GM23338 (cell line): ENCODE measurements at regions not wholly inside any gene's neighbourhood (a gene's known extent, or its start where the extent isn't known, plus 50 kb on each side); places are given as distances from the start of the nearest gene placed in this dataset.

Experiments used
- ATAC-seq: fragments of 200-7000 bp; cut with Tn5 transposase; 3 replicates; pipeline ENCODE4 v1.9.1; 2020
- DNase-seq: peaks from one replicate; pipeline ENCODE4 v3.0.0-alpha.2; 2015; ENCODE audit warnings: low spot score
- H2AFZ ChIP-seq: fragments of 200-600 bp; sonication (generic); 2 replicates; pipeline ENCODE4 v1.8.0; 2016; ENCODE audit warnings: antibody characterized with exemption, mild to moderate bottlenecking, moderate library complexity
- H3F3A ChIP-seq: fragments of 200-600 bp; sonication (generic); replicated peaks from 2 replicates; pipeline ENCODE4 v1.8.0; 2017; ENCODE audit warnings: antibody characterized with exemption, mixed run types, low read depth
- H3K27ac ChIP-seq: fragments of 200-600 bp; sonication (generic); 2 replicates; pipeline ENCODE4 v1.6.1; 2016; ENCODE audit warnings: low read depth
- H3K27me3 ChIP-seq: fragments of 200-600 bp; sonication (generic); 2 replicates; pipeline ENCODE4 v1.8.0; 2016; ENCODE audit warnings: mild to moderate bottlenecking, mixed run types, moderate library complexity; ENCODE audit not compliant: insufficient read depth
- H3K36me3 ChIP-seq: fragments of 200-600 bp; sonication (generic); 2 replicates; pipeline ENCODE4 v1.8.0; 2016; ENCODE audit warnings: mild to moderate bottlenecking; ENCODE audit not compliant: insufficient read depth
- H3K4me1 ChIP-seq: fragments of 200-600 bp; sonication (generic); 2 replicates; pipeline ENCODE4 v1.8.0; 2016; ENCODE audit warnings: mild to moderate bottlenecking, moderate library complexity; ENCODE audit not compliant: insufficient read depth
- H3K4me2 ChIP-seq: fragments of 200-600 bp; sonication (generic); 2 replicates; pipeline ENCODE4 v1.7.1; 2017; ENCODE audit warnings: mixed run types
- H3K4me3 ChIP-seq: fragments of 200-600 bp; sonication (generic); 2 replicates; pipeline ENCODE4 v1.6.1; 2016; ENCODE audit warnings: mixed run types
- H3K79me2 ChIP-seq: fragments of 200-600 bp; sonication (generic); replicated peaks from 2 replicates; pipeline ENCODE4 v1.8.0; 2017; ENCODE audit warnings: mild to moderate bottlenecking; ENCODE audit not compliant: insufficient read depth
- H3K9me2 ChIP-seq: fragments of 200-600 bp; sonication (generic); 2 replicates; pipeline ENCODE4 v1.8.0; 2017; ENCODE audit not compliant: insufficient read depth
- H4K20me1 ChIP-seq: fragments of 200-600 bp; sonication (generic); replicated peaks from 2 replicates; pipeline ENCODE4 v1.8.0; 2017; ENCODE audit warnings: mild to moderate bottlenecking; ENCODE audit not compliant: insufficient read depth
- H3K27ac Mint-ChIP-seq: 2 replicates; pipeline ENCODE4 v1.8.0; 2020; ENCODE audit warnings: inconsistent platforms, mild to moderate bottlenecking, moderate library complexity, mixed read lengths
- H3K27me3 Mint-ChIP-seq: 3 replicates; pipeline ENCODE4 v1.8.0; 2022; ENCODE audit warnings: low read depth, mild to moderate bottlenecking, moderate library complexity, mixed read lengths, inconsistent platforms; ENCODE audit not compliant: insufficient read depth, poor library complexity
- H3K36me3 Mint-ChIP-seq: 3 replicates; pipeline ENCODE4 v1.8.0; 2021; ENCODE audit warnings: low read depth, mild to moderate bottlenecking, inconsistent platforms, moderate library complexity, mixed read lengths
- H3K4me1 Mint-ChIP-seq: 3 replicates; pipeline ENCODE4 v1.8.0; 2020; ENCODE audit warnings: mild to moderate bottlenecking, inconsistent platforms, mixed read lengths
- H3K4me3 Mint-ChIP-seq: 3 replicates; pipeline ENCODE4 v1.8.0; 2021; ENCODE audit warnings: moderate library complexity, mild to moderate bottlenecking, inconsistent platforms, mixed read lengths
- H3K9me3 Mint-ChIP-seq: 3 replicates; pipeline ENCODE4 v1.8.0; 2020; ENCODE audit warnings: moderate library complexity, mild to moderate bottlenecking, inconsistent platforms, mixed read lengths
- JUNB ChIP-seq: IDR thresholded peaks from one replicate; pipeline ENCODE4 v1.6.1; 2016; ENCODE audit warnings: antibody characterized with exemption; ENCODE audit not compliant: unreplicated experiment
- NANOG ChIP-seq: IDR thresholded peaks from 2 replicates; pipeline ENCODE4 v1.6.1; 2016; ENCODE audit warnings: antibody characterized with exemption, borderline replicate concordance
- POLR2AphosphoS5 ChIP-seq: IDR thresholded peaks from 2 replicates; pipeline ENCODE4 v1.6.1; 2016; ENCODE audit warnings: antibody characterized with exemption, low read depth
- STAT1 ChIP-seq: IDR thresholded peaks from one replicate; pipeline ENCODE4 v1.6.1; 2016; ENCODE audit warnings: antibody characterized with exemption; ENCODE audit not compliant: unreplicated experiment
- TF ChIP-seq, protein P1 (sequence below), 2 experiments: fragments of 200-600 bp in 1 of 2; sonication (generic) in 1 of 2; conservative IDR thresholded peaks; 2 replicates each; pipeline versions ENCODE4 v1.5.1 to v1.6.1; 2016 to 2017; ENCODE audit warnings: antibody characterized with exemption in 2 of 2, low read depth in 2 of 2, mild to moderate bottlenecking in 2 of 2, moderate library complexity in 1 of 2
- TF ChIP-seq, protein P2 (sequence below): fragments of 250-450 bp; sonication (Bioruptor Pico); IDR thresholded peaks from 2 replicates; pipeline ENCODE4 v1.5.0; 2020; ENCODE audit warnings: mild to moderate bottlenecking, moderate library complexity
- TF ChIP-seq, protein P3 (sequence below): IDR thresholded peaks from one replicate; pipeline ENCODE4 v1.6.1; 2018; ENCODE audit warnings: antibody characterized with exemption; ENCODE audit not compliant: unreplicated experiment

DNA sequence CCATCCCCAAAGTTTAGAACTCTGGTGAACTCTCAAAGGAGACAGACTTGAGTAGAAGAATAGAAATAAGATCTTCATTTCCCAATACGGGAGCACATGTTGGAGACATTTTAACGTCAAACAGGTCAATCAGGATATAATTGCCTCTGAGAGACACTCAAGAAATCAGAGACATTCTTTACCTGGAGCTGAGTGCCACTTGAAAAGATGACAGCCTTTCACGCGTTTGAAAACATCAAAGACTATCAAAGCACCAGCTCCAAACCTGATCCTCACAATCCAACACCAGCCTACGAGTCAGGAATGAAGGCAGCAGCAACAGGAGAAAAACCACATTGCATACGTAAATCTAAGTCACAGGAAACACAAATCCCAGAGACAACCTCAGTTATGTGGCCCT is 571.5 kb upstream of the CDH4 start (continued):
- TF ChIP-seq, protein P1, sequence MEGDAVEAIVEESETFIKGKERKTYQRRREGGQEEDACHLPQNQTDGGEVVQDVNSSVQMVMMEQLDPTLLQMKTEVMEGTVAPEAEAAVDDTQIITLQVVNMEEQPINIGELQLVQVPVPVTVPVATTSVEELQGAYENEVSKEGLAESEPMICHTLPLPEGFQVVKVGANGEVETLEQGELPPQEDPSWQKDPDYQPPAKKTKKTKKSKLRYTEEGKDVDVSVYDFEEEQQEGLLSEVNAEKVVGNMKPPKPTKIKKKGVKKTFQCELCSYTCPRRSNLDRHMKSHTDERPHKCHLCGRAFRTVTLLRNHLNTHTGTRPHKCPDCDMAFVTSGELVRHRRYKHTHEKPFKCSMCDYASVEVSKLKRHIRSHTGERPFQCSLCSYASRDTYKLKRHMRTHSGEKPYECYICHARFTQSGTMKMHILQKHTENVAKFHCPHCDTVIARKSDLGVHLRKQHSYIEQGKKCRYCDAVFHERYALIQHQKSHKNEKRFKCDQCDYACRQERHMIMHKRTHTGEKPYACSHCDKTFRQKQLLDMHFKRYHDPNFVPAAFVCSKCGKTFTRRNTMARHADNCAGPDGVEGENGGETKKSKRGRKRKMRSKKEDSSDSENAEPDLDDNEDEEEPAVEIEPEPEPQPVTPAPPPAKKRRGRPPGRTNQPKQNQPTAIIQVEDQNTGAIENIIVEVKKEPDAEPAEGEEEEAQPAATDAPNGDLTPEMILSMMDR (conservative IDR thresholded peaks at IDR 0.05; ENCODE audit: low read depth in 2 of 2), result no peak
- TF ChIP-seq, protein P2, sequence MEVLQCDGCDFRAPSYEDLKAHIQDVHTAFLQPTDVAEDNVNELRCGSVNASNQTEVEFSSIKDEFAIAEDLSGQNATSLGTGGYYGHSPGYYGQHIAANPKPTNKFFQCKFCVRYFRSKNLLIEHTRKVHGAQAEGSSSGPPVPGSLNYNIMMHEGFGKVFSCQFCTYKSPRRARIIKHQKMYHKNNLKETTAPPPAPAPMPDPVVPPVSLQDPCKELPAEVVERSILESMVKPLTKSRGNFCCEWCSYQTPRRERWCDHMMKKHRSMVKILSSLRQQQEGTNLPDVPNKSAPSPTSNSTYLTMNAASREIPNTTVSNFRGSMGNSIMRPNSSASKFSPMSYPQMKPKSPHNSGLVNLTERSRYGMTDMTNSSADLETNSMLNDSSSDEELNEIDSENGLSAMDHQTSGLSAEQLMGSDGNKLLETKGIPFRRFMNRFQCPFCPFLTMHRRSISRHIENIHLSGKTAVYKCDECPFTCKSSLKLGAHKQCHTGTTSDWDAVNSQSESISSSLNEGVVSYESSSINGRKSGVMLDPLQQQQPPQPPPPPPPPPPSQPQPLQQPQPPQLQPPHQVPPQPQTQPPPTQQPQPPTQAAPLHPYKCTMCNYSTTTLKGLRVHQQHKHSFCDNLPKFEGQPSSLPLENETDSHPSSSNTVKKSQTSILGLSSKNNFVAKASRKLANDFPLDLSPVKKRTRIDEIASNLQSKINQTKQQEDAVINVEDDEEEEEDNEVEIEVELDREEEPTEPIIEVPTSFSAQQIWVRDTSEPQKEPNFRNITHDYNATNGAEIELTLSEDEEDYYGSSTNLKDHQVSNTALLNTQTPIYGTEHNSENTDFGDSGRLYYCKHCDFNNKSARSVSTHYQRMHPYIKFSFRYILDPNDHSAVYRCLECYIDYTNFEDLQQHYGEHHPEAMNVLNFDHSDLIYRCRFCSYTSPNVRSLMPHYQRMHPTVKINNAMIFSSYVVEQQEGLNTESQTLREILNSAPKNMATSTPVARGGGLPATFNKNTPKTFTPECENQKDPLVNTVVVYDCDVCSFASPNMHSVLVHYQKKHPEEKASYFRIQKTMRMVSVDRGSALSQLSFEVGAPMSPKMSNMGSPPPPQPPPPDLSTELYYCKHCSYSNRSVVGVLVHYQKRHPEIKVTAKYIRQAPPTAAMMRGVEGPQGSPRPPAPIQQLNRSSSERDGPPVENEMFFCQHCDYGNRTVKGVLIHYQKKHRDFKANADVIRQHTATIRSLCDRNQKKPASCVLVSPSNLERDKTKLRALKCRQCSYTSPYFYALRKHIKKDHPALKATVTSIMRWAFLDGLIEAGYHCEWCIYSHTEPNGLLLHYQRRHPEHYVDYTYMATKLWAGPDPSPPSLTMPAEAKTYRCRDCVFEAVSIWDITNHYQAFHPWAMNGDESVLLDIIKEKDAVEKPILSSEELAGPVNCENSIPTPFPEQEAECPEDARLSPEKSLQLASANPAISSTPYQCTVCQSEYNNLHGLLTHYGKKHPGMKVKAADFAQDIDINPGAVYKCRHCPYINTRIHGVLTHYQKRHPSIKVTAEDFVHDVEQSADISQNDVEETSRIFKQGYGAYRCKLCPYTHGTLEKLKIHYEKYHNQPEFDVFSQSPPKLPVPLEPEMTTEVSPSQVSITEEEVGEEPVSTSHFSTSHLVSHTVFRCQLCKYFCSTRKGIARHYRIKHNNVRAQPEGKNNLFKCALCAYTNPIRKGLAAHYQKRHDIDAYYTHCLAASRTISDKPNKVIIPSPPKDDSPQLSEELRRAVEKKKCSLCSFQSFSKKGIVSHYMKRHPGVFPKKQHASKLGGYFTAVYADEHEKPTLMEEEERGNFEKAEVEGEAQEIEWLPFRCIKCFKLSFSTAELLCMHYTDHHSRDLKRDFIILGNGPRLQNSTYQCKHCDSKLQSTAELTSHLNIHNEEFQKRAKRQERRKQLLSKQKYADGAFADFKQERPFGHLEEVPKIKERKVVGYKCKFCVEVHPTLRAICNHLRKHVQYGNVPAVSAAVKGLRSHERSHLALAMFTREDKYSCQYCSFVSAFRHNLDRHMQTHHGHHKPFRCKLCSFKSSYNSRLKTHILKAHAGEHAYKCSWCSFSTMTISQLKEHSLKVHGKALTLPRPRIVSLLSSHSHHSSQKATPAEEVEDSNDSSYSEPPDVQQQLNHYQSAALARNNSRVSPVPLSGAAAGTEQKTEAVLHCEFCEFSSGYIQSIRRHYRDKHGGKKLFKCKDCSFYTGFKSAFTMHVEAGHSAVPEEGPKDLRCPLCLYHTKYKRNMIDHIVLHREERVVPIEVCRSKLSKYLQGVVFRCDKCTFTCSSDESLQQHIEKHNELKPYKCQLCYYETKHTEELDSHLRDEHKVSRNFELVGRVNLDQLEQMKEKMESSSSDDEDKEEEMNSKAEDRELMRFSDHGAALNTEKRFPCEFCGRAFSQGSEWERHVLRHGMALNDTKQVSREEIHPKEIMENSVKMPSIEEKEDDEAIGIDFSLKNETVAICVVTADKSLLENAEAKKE, result no peak
- TF ChIP-seq NANOG (no peak), POLR2AphosphoS5 (no peak), STAT1 (no peak), JUNB (no peak)

DNA sequence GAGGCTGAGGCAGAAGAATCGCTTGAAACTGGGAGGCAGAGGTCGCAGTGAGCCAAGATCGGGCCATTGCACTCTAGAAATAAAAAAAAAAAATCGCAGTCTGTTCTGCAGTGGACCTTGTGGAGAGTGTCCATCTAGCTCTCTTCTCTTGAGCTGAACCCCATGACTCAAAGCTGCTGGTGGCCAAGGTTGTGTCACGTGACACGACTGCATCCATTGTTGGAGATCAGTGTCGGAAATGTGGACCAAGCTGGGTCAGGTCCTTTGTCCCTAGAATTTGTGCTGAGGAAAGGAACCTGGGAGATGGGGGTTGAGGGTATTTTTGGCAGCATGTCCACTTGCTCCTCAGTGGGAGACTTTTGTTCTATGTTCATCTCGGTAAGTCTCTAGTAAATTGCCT is 564.8 kb upstream of the CDH4 start:
- Mint-ChIP-seq H3K27me3 (peaks cover 12% of the 10 kb centered on the region), H3K36me3 (no peaks in the 10 kb centered on the region; the same call in 2 of the 3 replicates), H3K4me3 (no peak overlapping the region), H3K4me1 (peaks cover 21% of the 10 kb centered on the region), H3K9me3 (no peaks in the 10 kb centered on the region), H3K27ac (no peak overlapping the region)
- no peaks in the 10 kb centered on the region for H3K27me3 ChIP-seq
- no peak overlapping the region for H3K27ac ChIP-seq
- ATAC-seq, result no peak
- H2AFZ ChIP-seq, result no peak overlapping the region
- no peak overlapping the region for H3K4me2 ChIP-seq
- no peak overlapping the region for H3K4me3 ChIP-seq
- H3K36me3 ChIP-seq, result no peaks in the 10 kb centered on the region; the same call in 1 of the 2 replicates
- no peak for DNase-seq
- no peaks in the 10 kb centered on the region for H3K9me2 ChIP-seq
- no peaks in the 10 kb centered on the region for H3K79me2 ChIP-seq
- H3K4me1 ChIP-seq, result peaks cover 8% of the 10 kb centered on the region
- H3F3A ChIP-seq, result no peaks in the 10 kb centered on the region
- H4K20me1 ChIP-seq, result no peaks in the 10 kb centered on the region
- TF ChIP-seq, protein P3, sequence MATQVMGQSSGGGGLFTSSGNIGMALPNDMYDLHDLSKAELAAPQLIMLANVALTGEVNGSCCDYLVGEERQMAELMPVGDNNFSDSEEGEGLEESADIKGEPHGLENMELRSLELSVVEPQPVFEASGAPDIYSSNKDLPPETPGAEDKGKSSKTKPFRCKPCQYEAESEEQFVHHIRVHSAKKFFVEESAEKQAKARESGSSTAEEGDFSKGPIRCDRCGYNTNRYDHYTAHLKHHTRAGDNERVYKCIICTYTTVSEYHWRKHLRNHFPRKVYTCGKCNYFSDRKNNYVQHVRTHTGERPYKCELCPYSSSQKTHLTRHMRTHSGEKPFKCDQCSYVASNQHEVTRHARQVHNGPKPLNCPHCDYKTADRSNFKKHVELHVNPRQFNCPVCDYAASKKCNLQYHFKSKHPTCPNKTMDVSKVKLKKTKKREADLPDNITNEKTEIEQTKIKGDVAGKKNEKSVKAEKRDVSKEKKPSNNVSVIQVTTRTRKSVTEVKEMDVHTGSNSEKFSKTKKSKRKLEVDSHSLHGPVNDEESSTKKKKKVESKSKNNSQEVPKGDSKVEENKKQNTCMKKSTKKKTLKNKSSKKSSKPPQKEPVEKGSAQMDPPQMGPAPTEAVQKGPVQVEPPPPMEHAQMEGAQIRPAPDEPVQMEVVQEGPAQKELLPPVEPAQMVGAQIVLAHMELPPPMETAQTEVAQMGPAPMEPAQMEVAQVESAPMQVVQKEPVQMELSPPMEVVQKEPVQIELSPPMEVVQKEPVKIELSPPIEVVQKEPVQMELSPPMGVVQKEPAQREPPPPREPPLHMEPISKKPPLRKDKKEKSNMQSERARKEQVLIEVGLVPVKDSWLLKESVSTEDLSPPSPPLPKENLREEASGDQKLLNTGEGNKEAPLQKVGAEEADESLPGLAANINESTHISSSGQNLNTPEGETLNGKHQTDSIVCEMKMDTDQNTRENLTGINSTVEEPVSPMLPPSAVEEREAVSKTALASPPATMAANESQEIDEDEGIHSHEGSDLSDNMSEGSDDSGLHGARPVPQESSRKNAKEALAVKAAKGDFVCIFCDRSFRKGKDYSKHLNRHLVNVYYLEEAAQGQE, result no peak
